Activated T-cell treated with anti-CD3 and anti-CD28 coated beads for 48 hours (primary cell): ENCODE measurements at regions not wholly inside any gene's neighbourhood (a gene's known extent, or its start where the extent isn't known, plus 50 kb on each side); places are given as distances from the start of the nearest gene placed in this dataset.
A peak's percentile ranks its signal among the peaks of the same experiment; 100 is the strongest.
"Not testable (repeated sequence)": the region's sequence is repeated elsewhere in the genome, so short reads cannot be mapped to it uniquely, and the experiment has no call there.

Experiments
- DNase-seq: peaks from one replicate; pipeline ENCODE4 v3.0.0-alpha.2; 2020; ENCODE audit warnings: low read depth

DNA sequence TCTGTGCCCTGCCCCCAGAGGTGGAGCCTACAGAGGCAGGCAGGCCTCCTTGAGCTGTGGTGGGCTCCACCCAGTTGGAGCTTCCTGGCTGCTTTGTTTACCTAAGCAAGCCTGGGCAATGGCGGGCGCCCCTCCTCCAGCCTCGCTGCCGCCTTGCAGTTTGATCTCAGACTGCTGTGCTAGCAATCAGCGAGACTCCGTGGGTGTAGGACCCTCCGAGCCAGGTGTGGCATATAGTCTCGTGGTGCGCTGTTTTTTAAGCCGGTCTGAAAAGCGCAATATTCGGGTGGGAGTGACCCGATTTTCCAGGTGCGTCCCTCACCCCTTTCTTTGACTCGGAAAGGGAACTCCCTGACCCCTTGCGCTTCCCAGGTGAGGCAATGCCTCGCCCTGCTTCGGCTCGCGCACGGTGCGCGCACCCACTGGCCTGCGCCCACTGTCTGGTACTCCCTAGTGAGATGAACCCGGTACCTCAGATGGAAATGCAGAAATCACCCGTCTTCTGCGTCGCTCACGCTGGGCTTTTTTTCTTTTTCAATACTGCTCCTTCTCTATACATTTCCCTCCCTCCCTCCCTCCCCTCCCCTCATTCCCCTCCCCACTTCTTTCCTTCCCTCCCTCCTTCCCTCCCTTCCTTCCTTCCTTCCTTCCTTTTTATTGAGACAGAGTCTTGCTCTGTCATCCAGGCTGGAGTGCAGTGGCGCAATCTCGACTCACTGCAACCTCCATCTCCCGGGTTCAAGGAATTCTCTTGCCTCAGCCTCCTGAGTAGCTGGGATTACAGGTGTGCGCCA lies 197.1 kb upstream of the TBL1XR1 start:
- DNase-seq = not testable (repeated sequence)

DNA sequence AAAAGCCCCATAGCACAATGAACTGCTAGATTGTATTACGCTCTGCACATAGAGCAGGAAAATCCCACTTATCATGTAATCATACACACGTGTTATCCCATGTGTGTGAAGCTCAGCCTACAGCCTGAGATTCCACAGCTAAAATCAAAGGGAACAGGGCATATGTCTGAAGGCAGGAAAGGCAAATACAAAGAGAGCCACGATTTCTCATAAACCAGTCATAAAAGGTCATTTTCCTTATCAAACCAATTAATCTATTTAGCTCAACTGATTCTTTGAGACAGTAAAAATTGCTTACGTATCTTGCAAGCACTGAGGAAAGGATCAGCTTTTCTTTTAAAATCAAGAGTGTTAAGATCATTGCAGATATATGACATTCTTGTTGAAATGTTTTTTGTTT lies 199.5 kb upstream of the TBL1XR1 start:
- no peak for DNase-seq

DNA sequence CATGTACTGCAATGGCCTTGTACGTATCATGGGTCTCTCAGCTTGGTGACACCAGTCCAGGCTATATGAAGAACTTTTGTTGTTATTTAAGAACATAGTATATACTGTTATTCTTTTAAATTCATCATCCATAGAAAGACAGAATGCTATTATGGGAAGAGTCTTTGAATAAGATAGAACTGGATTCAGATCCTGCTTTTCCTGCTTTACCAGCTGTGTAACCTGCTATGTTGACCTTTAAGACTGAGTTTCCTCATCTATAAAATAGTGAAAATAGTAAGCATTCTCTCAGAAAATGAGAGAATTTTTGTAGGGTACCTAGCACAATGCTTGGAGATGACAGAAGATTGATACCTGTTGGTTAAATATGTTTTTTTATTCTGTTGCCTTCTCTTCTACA lies 204.1 kb upstream of the TBL1XR1 start:
- no peak for DNase-seq

DNA sequence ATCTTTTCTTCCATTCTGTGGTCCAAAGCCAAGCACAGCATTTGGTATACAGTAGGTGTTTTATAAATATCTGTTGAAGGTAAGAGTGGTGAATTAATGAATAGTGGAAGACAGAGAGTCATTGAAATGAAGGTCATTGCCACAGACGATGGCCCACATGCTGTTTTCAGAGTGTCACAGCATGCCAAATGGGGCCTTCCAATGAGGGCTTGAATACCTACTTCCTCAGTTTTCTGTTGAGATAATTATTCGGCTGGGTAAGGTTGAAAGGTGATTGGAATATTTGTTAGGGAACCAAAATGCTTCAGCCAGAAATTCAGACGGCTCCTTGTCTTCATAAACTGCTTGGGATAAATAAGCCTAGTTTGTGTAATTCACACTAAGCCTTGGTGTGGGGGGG lies 205.3 kb upstream of the TBL1XR1 start:
- no peak for DNase-seq

DNA sequence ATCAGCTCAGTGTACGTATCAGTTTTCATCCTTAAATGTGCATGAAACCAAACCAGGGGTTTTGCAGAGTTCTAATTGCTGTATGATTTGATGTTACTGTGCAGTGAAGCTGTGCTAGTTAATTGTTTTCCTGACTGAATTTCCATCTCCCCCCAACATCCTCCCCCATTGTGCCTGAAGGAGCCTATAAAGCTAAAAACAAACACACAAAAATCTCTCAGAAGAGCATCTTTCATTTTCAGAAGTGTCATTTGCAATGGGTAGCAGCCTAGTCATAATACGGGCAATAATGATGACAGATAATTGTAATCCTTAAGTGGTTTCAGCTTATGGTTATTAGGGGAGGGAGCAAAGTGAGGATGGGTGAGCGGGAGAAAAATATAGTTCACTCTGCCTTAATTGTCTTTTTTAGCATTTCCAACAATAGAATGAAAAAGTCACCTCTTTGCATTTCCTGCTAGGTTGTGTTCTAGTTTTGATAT lies 207.9 kb upstream of the TBL1XR1 start:
- DNase-seq = no peak

DNA sequence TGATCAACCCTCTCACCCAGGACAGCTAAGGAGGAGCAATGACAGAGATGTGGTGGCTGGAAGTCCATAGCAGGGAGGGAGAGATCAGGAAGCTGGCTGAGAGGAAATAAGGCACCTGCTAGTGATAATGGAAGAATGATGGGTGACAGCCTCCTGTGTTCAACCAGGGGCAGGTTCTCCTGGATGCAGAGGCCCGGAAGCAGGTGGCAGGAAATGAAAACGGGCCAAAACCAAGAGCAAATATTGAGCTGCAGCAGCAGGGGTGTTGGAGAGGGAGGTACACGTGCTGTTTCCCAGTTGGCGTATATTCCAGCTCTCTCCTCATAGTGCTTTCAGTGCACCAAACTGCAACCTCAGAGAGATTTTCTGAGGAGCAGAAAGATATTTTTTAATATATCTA lies 213.4 kb upstream of the TBL1XR1 start:
- DNase-seq = no peak

DNA sequence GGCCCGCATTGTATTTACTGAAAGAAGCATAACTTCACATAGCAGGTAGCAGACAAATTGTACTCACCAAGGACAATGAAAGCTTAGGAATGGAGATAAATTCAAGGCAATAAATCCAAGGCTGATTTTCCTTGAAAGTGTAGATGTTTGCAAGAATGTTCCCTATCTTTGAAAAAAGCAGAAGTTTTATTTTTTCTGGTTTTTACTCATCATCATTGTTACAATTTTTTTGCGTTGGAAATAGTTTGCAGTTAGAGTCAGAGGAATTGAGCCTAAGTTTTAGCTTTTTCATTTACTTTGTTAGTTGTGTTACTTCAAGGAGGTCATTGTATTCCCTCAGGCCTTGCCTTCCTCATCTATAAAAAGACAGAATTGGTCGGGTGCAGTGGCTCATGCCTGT lies 213.9 kb upstream of the TBL1XR1 start:
- DNase-seq = no peak

DNA sequence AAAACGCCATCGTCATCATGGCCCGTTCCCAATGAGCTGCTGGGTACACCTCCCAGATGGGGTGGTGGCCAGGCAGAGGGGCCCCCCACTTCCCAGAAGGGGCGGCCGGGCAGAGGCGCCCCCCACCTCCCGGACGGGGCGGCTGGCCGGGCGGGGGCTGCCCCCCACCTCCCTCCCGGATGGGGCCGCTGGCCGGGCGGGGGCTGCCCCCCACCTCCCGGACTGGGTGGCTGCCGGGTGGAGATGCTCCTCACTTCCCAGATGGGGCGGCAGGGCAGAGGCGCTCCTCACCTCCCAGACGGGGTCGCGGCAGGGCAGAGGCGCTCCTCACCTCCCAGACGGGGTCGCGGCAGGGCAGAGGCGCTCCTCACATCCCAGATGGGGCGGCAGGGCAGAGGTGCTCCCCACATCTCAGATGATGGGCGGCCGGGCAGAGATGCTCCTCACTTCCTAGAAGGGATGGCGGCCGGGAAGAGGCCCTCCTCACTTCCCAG lies 215.4 kb upstream of the TBL1XR1 start:
- not testable (repeated sequence) for DNase-seq

DNA sequence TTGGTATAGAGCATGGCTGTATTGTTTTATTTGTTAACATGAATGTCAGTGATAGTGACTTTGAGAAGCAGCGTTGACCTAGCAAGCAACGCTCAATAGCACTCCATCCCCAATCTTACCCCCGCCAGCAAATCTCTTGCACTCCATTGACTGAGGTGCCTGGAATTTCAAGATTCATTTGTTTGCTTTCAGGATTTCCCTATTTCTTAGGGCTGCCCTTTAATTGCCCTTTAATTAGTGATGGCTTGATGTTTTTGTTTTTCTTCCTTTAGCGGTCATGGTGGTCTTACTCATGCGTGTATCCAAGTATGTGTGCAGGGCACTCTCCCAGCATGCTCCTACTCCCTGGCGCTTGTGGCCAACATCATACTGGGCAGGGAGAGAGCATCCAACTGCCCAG lies 216.8 kb upstream of the TBL1XR1 start:
- DNase-seq = no peak

DNA sequence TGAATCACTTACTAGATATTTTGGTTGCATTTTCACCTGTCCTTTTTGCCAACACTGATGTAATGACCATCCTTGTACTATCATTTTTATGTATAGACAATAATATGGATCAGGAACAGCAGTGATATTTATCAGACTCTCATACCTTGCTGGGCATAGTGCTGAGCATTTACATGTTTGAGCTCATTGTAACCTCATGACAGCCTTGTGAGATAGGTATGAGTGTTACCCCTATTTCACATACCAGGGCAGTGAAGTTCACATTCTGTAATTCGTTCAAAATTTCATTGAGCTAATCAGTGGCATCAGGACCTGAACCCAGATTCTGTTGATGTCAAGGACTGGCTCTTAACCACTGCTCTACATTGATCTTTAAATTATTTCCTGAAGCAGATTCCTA lies 221.5 kb upstream of the TBL1XR1 start:
- DNase-seq = no peak

DNA sequence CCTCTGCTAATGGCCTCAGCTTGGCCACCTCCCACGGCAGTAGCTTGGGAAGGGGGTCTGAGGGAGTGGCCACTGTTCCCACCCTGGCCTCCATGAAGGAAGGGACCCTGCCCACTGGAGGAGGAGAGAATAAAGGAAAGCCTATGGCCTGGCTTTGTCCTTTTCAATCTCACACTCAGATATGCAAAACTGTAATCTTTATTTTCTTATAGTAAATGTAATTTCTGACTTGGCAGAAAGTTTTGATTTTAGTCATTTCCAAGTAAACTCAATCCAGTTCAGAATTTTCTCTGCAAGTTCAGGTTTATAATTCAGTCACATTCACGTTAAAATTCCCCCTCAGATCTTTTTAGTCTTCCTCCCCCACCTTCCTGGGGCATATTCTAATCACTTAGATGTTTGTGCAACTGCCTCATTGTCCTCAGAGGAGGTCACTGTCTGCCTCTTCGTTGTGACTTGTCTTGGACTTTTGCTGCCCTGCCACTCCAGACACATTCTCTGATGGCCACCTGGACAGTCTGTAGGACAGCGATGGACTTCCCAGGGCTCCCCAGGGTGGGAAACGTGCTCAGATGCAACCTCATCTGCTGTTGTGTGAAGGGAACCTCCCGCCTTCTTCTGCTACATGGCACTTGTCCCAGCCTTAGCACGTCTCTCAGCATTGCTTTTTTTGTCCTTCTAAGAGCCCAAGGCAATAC lies 222.8 kb upstream of the TBL1XR1 start:
- no peak for DNase-seq

DNA sequence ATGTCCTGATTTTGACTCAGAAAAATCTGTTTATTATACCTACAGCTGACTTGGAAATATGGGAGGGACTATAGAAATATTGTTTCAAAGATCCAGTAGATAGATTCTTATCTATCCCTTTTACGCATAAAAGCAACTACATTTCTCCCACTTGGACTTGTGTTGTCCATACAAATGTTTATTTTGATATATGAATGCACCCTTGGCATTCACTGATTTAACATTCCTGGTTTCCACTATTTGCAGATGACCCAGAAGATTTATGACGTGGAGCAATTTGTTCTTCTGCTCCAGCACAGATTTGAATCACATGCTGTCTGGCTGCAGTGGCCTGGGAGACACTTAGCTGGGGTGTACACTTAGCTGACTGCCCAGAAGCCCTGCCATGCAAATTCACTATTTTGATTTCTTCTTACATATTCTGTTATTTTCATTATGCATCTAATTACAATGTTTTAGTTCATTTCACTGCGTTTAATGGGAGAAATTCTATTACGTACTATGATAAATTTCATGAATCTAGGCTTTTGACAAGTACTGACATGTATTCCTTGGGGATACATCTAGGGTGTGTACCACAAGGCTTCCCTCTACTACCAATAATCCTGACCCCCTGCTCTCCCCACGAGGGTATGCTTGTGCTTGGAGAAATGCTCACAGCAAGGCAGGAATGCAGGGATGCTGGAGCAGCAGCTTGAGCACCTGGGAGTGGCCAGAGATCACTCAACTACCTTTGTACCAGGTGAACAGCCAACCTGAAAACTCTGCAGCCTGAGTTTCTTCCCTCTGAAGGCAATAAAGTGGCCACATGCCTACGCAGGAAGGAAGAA lies 223.6 kb upstream of the TBL1XR1 start:
- DNase-seq = no peak

DNA sequence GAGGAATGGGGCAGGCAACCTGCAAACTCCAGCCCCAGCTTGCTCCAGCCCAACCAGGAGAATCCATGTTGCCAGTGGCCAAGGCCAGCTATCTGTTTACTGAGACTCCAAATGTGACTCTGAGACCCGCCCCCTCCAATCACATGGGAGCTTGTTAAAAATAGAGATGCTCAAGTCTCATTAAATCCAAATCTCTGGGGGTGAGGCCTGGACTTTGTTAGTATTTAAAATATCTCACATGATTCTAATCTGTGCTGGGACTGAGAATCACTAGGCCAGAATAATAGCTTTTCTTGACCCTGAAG lies 224.2 kb upstream of the TBL1XR1 start:
- DNase-seq = no peak

DNA sequence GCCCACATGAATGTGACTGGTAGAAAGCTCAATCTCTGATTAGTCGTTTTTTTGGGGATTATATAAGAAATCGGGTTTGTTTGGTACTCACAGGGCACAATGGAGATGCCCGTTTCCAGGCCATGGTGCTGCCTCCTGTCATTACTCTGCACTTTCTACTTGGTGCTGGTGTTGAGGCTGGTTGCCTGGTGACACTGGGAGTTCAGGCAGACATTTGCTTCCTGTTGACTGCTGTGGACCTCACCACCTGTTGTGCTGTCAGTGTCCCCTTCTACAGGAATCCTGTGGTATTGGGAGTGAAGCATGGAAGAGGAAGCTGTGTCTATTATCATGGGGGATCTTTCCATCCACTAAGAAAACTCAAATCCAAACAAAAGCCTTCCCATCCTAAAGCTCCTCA lies 227.2 kb upstream of the TBL1XR1 start:
- DNase-seq = no peak

DNA sequence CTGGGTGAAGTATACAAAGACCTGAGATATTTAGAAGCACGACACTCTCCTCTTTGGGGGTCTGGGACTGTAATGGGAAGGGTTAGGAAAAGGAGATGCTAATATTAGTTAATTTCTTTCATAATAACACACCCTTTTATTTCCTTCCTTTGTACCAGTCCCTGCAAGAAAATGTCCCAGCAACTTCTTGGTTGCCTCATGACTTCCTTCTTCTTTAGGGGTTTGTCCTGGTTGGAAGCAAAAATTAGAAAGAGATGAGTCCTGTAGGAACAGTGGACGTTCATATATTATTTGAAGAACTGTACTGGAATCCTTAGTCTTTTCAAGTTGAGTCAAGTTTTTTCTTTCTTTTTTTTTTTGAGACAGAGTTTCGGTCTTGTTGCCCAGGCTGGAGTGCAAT lies 227.8 kb upstream of the TBL1XR1 start:
- no peak for DNase-seq

DNA sequence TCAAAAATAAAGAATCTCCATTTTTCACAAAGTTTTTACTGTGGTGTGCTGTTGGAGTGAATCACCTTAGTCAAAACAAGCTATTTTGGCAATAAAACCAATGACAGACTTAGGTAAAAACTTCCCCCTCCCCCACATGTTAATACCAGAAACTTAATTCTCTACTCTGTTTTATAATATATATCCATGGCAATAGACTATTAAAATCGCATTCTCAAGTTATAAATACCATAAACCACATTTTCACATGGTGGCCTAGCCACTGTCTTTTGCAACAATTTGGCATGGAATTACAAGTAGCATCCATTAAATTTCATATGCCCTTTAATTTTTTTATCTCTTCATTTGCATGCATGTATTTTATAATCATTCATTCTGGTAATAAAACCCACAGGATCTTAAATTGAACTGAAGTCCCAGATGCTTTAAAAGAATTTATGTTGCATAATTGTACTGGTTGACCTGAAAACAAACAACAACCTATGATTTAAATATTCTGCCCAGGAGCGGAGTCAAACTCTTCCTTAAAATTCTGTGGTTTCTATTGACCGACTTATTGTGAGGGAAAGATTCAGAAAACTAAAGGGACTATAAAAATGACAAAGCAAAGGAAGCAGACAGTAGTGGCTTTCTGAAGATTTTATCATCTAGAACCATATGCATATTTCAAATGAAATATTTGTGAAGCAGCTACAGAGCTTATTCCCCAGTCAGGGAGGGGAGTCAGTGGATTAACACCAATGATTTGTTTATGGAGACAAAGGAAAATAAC lies 229.0 kb upstream of the TBL1XR1 start:
- no peak for DNase-seq

DNA sequence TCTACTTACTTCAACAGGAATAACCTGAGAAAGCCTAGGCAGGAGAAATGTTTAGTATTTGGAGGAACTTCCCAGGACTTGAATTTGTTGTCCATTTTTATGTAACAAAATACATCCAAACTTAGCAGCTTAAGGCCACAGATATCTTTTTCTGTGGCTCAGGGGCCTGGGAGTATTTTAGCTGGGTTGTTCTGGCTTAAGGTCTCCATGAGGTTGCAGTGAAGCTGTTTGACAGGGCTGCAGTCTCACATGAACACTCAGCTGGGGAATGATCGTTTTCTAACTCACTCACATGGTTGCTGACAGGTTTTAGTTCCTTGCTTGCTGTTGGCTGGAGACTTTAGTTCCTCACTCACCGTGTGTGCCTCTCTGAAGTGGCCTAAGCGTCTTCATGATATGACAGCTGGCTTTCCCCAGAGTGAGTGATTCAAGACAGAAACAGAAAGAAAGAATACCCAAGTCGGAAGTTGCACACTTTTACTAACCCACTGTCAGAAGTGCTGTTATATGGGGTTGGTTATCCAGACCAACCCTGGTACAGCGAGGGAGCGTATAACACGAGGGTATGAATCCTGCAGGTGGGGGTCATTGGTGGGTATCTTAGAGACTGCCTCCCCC lies 229.7 kb upstream of the TBL1XR1 start:
- DNase-seq = peak; percentile 31

DNA sequence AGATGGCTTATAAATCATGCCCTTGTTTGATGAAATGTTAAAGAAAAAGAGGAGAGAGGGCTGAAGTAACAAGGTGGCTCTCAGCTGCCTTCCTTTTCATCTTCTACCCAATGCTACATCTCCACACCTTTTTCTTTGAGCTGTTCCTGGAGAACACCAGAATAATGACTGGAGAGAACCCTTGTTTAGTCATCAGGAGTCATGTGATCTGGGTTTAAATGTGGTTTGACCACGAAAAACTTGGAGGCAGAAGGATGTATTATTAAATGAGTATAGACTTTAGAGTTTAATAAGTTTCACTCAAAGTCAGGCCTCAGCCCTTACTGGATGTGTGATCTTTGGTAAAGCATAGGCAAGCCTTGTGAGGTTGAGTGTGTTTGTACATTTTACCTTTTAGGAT lies 230.3 kb upstream of the TBL1XR1 start:
- DNase-seq = no peak

DNA sequence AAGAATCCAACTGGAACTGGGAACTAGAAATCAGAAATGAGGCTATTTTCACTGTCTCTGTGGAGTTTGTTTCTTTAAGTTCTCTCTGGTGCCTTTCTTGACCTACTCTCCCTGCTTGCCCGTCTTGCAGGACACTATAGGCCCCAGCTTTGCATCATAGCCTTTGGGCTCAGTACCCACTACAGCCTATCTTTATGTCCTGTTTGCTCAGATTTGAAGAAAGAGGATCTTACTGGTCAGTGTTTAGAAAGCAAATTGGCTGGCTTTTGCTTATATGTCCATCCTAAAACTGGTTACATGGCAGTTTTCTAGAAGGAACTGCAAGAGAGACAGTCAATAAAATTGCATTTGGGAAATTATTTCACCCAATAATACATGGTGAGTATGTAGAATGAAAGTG lies 231.8 kb upstream of the TBL1XR1 start:
- DNase-seq = no peak

DNA sequence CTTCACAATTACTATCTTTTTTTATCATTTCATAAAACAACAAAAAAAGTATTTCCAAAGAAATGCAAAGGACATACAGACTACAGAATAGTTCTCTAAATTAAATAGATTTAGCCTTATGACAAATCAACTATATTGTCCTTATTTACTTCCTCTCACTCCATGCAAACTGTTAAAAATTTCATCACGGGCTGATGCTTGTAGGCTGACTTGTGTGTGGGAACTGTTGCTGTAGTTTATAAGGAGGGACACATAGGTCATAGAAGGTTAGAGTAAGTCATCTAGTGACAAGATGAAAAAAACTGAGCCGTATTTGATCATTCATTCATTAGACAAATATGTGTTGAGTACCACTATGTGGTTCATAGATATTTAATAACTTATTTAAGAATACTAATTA lies 232.5 kb upstream of the TBL1XR1 start:
- no peak for DNase-seq

DNA sequence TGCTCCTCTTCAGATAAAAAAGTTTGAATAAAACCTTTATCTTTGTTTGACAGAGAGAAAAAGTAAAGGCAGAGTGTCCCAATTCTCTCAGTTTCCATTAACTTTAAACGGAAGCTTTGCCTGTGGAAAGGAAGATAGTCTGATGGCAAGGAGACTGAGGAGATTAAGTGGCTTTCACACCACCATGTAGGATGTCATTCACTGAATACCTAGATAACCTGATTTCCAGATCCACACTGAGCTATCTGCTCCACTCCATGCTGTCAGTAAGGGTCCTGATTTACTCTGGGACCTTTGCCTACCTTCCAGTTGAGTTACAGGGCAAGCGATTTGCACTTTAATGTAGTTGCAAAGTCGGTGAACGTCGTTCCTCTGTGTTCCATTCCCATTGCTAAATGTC lies 233.4 kb upstream of the TBL1XR1 start:
- DNase-seq = no peak
